ENCODE measurements at regions not wholly inside any gene's neighbourhood (a gene's known extent, or its start where the extent isn't known, plus 50 kb on each side); places are given as distances from the start of the nearest gene placed in this dataset.

GRCh38 chr13:74675182-74675581 lies 541.0 kb upstream of the KLF12 start:
- no peak overlapping the region for H3K4me2 ChIP-seq
- TF ChIP-seq, protein P1, sequence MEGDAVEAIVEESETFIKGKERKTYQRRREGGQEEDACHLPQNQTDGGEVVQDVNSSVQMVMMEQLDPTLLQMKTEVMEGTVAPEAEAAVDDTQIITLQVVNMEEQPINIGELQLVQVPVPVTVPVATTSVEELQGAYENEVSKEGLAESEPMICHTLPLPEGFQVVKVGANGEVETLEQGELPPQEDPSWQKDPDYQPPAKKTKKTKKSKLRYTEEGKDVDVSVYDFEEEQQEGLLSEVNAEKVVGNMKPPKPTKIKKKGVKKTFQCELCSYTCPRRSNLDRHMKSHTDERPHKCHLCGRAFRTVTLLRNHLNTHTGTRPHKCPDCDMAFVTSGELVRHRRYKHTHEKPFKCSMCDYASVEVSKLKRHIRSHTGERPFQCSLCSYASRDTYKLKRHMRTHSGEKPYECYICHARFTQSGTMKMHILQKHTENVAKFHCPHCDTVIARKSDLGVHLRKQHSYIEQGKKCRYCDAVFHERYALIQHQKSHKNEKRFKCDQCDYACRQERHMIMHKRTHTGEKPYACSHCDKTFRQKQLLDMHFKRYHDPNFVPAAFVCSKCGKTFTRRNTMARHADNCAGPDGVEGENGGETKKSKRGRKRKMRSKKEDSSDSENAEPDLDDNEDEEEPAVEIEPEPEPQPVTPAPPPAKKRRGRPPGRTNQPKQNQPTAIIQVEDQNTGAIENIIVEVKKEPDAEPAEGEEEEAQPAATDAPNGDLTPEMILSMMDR (conservative IDR thresholded peaks at IDR 0.05; ENCODE audit: low read depth, low read length): no peak

DNA sequence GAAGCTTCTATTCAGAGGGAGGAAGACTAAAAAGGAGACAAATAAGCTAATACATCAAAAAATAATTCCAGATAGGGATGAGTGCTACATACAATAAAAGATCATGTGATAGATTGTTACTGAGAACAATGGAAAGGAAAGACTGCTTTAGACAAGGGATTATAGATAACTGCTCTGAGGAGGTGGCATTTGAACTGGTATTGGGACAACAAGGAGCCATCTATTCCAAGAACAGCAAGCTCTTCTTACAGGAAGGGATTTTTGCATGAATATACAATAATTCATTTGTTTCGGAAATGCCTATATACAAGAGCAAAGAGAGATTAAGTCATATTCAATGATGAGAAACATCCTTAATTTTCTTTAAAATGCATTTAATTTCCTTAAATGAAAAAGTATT lies 540.5 kb upstream of the KLF12 start:
- no peak overlapping the region for H3K27ac ChIP-seq
- H3K36me3 ChIP-seq (ENCODE audit: insufficient read depth): no peaks in the 10 kb centered on the region
- H3K4me2 ChIP-seq: no peak overlapping the region
- no peaks in the 10 kb centered on the region for H3K4me1 ChIP-seq (ENCODE audit: low read depth, poor library complexity, severe bottlenecking)
- TF ChIP-seq, protein P1 (conservative IDR thresholded peaks at IDR 0.05; ENCODE audit: low read depth, low read length): no peak
- no peaks in the 10 kb centered on the region for H3K79me2 ChIP-seq (ENCODE audit: insufficient read depth, low read depth)
- no peaks in the 10 kb centered on the region for H4K20me1 ChIP-seq (ENCODE audit: insufficient read depth)
- no peak overlapping the region for H3K9ac ChIP-seq
- H3K4me3 ChIP-seq (IDR thresholded peaks at IDR 0.05; ENCODE audit: insufficient read depth, low read depth, low read length): no peak overlapping the region
- H3K27me3 ChIP-seq (ENCODE audit: insufficient read depth, low read depth): no peaks in the 10 kb centered on the region
- no peak overlapping the region for H2AFZ ChIP-seq (ENCODE audit: low read depth)

More at GRCh38 chr13:74675182-74675581, 541.0 kb upstream of the KLF12 start:
- H3K9ac ChIP-seq: no peak overlapping the region
- H4K20me1 ChIP-seq (ENCODE audit: insufficient read depth): no peaks in the 10 kb centered on the region
- H3K27me3 ChIP-seq (ENCODE audit: insufficient read depth, low read depth): no peaks in the 10 kb centered on the region
- no peak overlapping the region for H3K4me3 ChIP-seq (IDR thresholded peaks at IDR 0.05; ENCODE audit: insufficient read depth, low read depth, low read length)
- no peak overlapping the region for H3K27ac ChIP-seq
- H3K4me1 ChIP-seq (ENCODE audit: low read depth, poor library complexity, severe bottlenecking): no peaks in the 10 kb centered on the region
- no peak overlapping the region for H2AFZ ChIP-seq (ENCODE audit: low read depth)
- H3K79me2 ChIP-seq (ENCODE audit: insufficient read depth, low read depth): no peaks in the 10 kb centered on the region
- H3K36me3 ChIP-seq (ENCODE audit: insufficient read depth): no peaks in the 10 kb centered on the region

DNA sequence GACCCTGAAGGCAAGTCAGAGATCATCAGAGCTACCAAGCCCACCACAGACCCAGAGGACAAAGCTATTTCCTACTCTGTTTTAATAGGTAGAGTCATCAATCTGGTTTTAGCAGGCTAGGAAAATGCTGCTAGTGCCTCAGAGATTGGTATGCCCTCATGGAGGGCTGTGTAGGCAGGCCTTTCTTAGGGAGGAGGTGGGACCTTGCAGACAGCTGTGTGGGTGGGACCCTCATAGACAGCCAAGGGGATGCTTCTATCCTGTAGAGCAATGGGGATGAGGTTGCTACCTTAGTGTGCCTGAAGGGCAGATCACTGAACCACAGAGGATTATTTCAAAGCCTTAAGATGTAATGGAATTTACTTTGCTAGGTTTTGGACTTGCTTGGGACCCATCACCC lies 534.9 kb upstream of the KLF12 start:
- H3K27me3 ChIP-seq (ENCODE audit: insufficient read depth, low read depth): no peaks in the 10 kb centered on the region
- no peaks in the 10 kb centered on the region for H3K36me3 ChIP-seq (ENCODE audit: insufficient read depth)
- no peak overlapping the region for H3K9ac ChIP-seq
- TF ChIP-seq, protein P1 (conservative IDR thresholded peaks at IDR 0.05; ENCODE audit: low read depth, low read length): no peak
- H3K4me3 ChIP-seq (IDR thresholded peaks at IDR 0.05; ENCODE audit: insufficient read depth, low read depth, low read length): no peak overlapping the region
- H2AFZ ChIP-seq (ENCODE audit: low read depth): no peak overlapping the region
- H4K20me1 ChIP-seq (ENCODE audit: insufficient read depth): no peaks in the 10 kb centered on the region
- H3K27ac ChIP-seq: no peak overlapping the region
- no peak overlapping the region for H3K4me2 ChIP-seq
- no peaks in the 10 kb centered on the region for H3K4me1 ChIP-seq (ENCODE audit: low read depth, poor library complexity, severe bottlenecking)
- no peaks in the 10 kb centered on the region for H3K79me2 ChIP-seq (ENCODE audit: insufficient read depth, low read depth)

DNA sequence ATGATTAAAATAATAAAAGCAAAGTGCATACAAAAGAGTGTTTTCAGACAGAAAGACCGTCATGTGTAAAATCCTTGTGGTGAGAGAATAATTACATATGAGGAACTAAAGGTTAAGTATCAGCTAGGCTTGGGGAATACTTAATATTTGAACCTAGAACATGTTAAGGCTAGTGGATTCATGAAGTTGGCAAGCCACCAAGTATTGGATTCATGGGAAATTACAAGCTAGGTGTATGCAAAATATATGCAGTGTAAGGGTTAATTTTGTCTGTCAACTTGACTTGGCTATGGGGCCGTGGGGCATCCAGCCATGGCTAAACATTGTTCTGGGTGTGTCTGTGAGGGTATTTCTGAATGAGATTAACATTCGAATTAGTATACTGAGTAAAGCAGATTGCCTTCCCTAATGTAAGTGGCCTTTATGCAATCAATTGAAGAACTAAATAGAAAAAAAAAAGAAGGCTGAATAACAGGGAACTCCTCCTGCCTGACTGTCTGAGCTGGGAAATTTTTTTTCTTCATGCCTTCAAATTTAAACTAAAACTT lies 533.5 kb upstream of the KLF12 start:
- TF ChIP-seq, protein P1 (conservative IDR thresholded peaks at IDR 0.05; ENCODE audit: low read depth, low read length): no peak
- Histone ChIP-seq H3K4me1 (ENCODE audit: low read depth, poor library complexity, severe bottlenecking) (no peaks in the 10 kb centered on the region), H3K27ac (no peak overlapping the region), H3K27me3 (ENCODE audit: insufficient read depth, low read depth) (no peaks in the 10 kb centered on the region), H2AFZ (ENCODE audit: low read depth) (no peak overlapping the region), H3K36me3 (ENCODE audit: insufficient read depth) (no peaks in the 10 kb centered on the region), H3K4me3 (IDR thresholded peaks at IDR 0.05; ENCODE audit: insufficient read depth, low read depth, low read length) (no peak overlapping the region), H4K20me1 (ENCODE audit: insufficient read depth) (no peaks in the 10 kb centered on the region), H3K79me2 (ENCODE audit: insufficient read depth, low read depth) (no peaks in the 10 kb centered on the region), H3K9ac (no peak overlapping the region), H3K4me2 (no peak overlapping the region)

Measured in KMS-11 (cell line).